SU-DHL-6 (cell line): ENCODE measurements at regions not wholly inside any gene's neighbourhood (a gene's known extent, or its start where the extent isn't known, plus 50 kb on each side); places are given as distances from the start of the nearest gene placed in this dataset.

Experiments used
- H2AFZ ChIP-seq: fragments of 200-600 bp; sonication (generic); 2 replicates; pipeline ENCODE4 v1.6.1; 2014; ENCODE audit warnings: low read depth, mild to moderate bottlenecking, moderate library complexity, mixed read lengths, antibody characterized with exemption, low read length; ENCODE audit not compliant: severe bottlenecking
- H3F3A ChIP-seq: fragments of 200-600 bp; shearing (Covaris generic); 2 replicates; pipeline ENCODE4 v1.6.0; 2016; ENCODE audit warnings: antibody characterized with exemption, mild to moderate bottlenecking; ENCODE audit not compliant: insufficient read depth
- H3K27ac ChIP-seq: fragments of 200-600 bp; sonication (generic); 2 replicates; pipeline ENCODE4 v1.5.1; 2016; ENCODE audit warnings: low read depth, mild to moderate bottlenecking, low read length, moderate library complexity, mixed read lengths
- H3K27me3 ChIP-seq: fragments of 200-600 bp; sonication (generic), shearing (Covaris generic); 2 replicates; pipeline ENCODE4 v1.6.0; 2014; ENCODE audit warnings: mild to moderate bottlenecking, low read length
- H3K36me3 ChIP-seq: fragments of 200-600 bp; sonication (generic); 2 replicates; pipeline ENCODE4 v1.6.1; 2014; ENCODE audit warnings: mild to moderate bottlenecking, low read length, mixed read lengths
- H3K4me2 ChIP-seq: fragments of 300-600, 200-600 bp; shearing (Covaris generic), sonication (generic); 2 replicates; pipeline ENCODE4 v1.6.0; 2014; ENCODE audit warnings: low read length, low read depth, mild to moderate bottlenecking; ENCODE audit not compliant: poor library complexity, severe bottlenecking
- H3K4me3 ChIP-seq: fragments of 200-600 bp; sonication (generic); 2 replicates; pipeline ENCODE4 v1.5.1; 2014; ENCODE audit warnings: antibody characterized with exemption, low read length, mild to moderate bottlenecking, mixed read lengths; ENCODE audit not compliant: insufficient read depth, poor library complexity, severe bottlenecking
- H3K79me2 ChIP-seq: fragments of 200-600 bp; sonication (generic); 2 replicates; pipeline ENCODE4 v1.6.1; 2014; ENCODE audit warnings: mild to moderate bottlenecking, low read length, moderate library complexity; ENCODE audit not compliant: insufficient read depth
- H3K9ac ChIP-seq: fragments of 200-600 bp; sonication (generic); 2 replicates; pipeline ENCODE4 v1.7.0; 2014; ENCODE audit warnings: mild to moderate bottlenecking, low read length
- H3K9me2 ChIP-seq: fragments of 200-600 bp; sonication (generic); replicated peaks from 2 replicates; pipeline ENCODE4 v1.6.1; 2014; ENCODE audit warnings: low read length; ENCODE audit not compliant: insufficient read depth
- H3K9me3 ChIP-seq: fragments of 200-600 bp; sonication (generic); 2 replicates; pipeline ENCODE4 v1.6.1; 2014; ENCODE audit warnings: low read length, mixed read lengths; ENCODE audit not compliant: insufficient read depth
- H4K20me1 ChIP-seq: fragments of 200-600 bp; sonication (generic); 2 replicates; pipeline ENCODE4 v1.6.1; 2014; ENCODE audit warnings: low read depth, mild to moderate bottlenecking, antibody characterized with exemption, low read length, moderate library complexity, mixed read lengths
- EZH2phosphoT487 ChIP-seq: fragments of 200-600 bp; sonication (generic), shearing (Covaris generic); conservative IDR thresholded peaks from 2 replicates; pipeline ENCODE4 v1.6.1; 2018; ENCODE audit warnings: mild to moderate bottlenecking, antibody characterized with exemption, low read length, moderate library complexity, mixed read lengths
- TF ChIP-seq, protein P1 (sequence below): fragments of 200-600 bp; sonication (generic); IDR thresholded peaks from one replicate; pipeline ENCODE4 v1.5.1; 2017; ENCODE audit warnings: antibody characterized with exemption, mild to moderate bottlenecking, low read length, moderate library complexity; ENCODE audit not compliant: insufficient read depth, poor library complexity, severe bottlenecking

- no peak for TF ChIP-seq EZH2phosphoT487
- TF ChIP-seq, protein P1, sequence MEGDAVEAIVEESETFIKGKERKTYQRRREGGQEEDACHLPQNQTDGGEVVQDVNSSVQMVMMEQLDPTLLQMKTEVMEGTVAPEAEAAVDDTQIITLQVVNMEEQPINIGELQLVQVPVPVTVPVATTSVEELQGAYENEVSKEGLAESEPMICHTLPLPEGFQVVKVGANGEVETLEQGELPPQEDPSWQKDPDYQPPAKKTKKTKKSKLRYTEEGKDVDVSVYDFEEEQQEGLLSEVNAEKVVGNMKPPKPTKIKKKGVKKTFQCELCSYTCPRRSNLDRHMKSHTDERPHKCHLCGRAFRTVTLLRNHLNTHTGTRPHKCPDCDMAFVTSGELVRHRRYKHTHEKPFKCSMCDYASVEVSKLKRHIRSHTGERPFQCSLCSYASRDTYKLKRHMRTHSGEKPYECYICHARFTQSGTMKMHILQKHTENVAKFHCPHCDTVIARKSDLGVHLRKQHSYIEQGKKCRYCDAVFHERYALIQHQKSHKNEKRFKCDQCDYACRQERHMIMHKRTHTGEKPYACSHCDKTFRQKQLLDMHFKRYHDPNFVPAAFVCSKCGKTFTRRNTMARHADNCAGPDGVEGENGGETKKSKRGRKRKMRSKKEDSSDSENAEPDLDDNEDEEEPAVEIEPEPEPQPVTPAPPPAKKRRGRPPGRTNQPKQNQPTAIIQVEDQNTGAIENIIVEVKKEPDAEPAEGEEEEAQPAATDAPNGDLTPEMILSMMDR, result no peak
- no peak overlapping the region for H3K4me3 ChIP-seq
- H3K79me2 ChIP-seq, result no peaks in the 10 kb centered on the region
Observed at GRCh38 chr16:73584157-73584556, 536.2 kb upstream of the ZFHX3 start.

DNA sequence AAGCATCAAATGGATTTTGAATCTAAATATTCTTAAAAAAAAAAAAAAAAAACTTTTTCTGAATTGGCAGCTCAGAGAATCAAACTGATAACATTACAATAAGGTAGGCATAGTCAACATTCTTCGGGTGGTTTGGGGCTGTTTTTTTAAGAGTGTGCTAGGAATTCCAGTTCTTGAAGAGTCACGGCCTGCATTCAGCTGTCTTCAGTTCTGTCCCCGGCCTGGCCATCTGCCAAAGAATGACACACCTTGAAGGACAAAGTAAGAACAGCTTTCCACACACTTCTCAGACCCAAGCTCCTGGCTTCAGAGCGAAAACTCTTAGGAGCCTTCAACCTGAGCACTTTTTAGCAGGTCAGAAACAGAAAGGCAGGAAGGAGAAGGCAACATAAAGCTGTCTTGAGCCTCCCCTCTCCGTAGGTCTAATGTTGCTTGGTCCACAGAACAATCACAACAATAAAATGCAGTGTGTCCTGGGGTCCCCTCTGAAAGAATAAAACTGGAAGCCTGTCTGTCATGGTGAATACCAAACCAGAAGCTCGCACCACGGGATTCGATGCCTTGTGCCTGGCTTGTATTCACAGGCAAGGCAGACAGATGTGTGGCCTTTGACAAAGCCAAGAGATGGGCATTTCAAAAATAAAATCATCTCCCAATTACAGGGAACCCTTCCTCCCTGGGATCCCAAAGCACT lies 524.4 kb upstream of the ZFHX3 start:
- H4K20me1 ChIP-seq, result no peaks in the 10 kb centered on the region
- no peak overlapping the region for H3K4me2 ChIP-seq
- no peak overlapping the region for H2AFZ ChIP-seq
- no peaks in the 10 kb centered on the region for H3K79me2 ChIP-seq
- no peaks in the 10 kb centered on the region for H3K27me3 ChIP-seq
- TF ChIP-seq, protein P1, result no peak
- no peak for TF ChIP-seq EZH2phosphoT487
- no peak overlapping the region for H3K27ac ChIP-seq
- H3K9me2 ChIP-seq, result no peaks in the 10 kb centered on the region
- no peaks in the 10 kb centered on the region for H3F3A ChIP-seq
- H3K4me3 ChIP-seq, result no peak overlapping the region
- no peaks in the 10 kb centered on the region for H3K9me3 ChIP-seq
- H3K9ac ChIP-seq, result no peak overlapping the region
- no peaks in the 10 kb centered on the region for H3K36me3 ChIP-seq

More at GRCh38 chr16:73584157-73584556, 536.2 kb upstream of the ZFHX3 start:
- no peak overlapping the region for H3K27ac ChIP-seq
- H3K9me3 ChIP-seq, result no peaks in the 10 kb centered on the region
- no peaks in the 10 kb centered on the region for H3K27me3 ChIP-seq
- H3K9me2 ChIP-seq, result no peaks in the 10 kb centered on the region
- H3K4me2 ChIP-seq, result no peak overlapping the region
- H2AFZ ChIP-seq, result no peak overlapping the region
- no peaks in the 10 kb centered on the region for H4K20me1 ChIP-seq
- no peaks in the 10 kb centered on the region for H3F3A ChIP-seq
- H3K36me3 ChIP-seq, result no peaks in the 10 kb centered on the region
- no peak overlapping the region for H3K9ac ChIP-seq

GRCh38 chr16:73569266-73569980 lies 521.5 kb upstream of the ZFHX3 start:
- H3K36me3 ChIP-seq, result no peaks in the 10 kb centered on the region
- no peaks in the 10 kb centered on the region for H3K79me2 ChIP-seq
- no peaks in the 10 kb centered on the region for H3K9me3 ChIP-seq
- no peak overlapping the region for H3K4me2 ChIP-seq
- no peaks in the 10 kb centered on the region for H4K20me1 ChIP-seq
- H3K27ac ChIP-seq, result no peak overlapping the region
- H3K4me3 ChIP-seq, result no peak overlapping the region
- no peaks in the 10 kb centered on the region for H3K27me3 ChIP-seq
- no peaks in the 10 kb centered on the region for H3F3A ChIP-seq
- H2AFZ ChIP-seq, result no peak overlapping the region
- no peaks in the 10 kb centered on the region for H3K9me2 ChIP-seq
- no peak overlapping the region for H3K9ac ChIP-seq
- TF ChIP-seq EZH2phosphoT487, result no peak

DNA sequence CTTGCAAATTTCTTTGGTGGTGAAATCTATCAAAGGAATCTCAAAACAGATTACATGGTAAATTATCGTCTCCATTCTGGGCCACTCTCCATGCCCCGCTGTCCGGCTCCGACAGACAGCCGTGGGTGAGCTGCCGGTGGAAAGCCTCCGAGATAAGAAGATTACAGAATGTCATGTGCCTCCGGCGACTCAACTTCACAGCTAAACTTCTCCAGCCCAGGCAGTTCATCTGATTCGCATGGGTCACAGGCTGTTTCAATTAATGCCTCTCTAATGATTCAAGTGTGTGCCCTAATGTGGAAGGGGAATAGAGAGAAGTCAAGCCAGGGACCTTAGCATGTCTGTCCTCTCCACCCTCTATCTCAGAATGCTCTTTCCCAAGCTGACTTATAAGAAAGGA lies 520.8 kb upstream of the ZFHX3 start:
- no peak overlapping the region for H3K4me2 ChIP-seq
- no peaks in the 10 kb centered on the region for H3K27me3 ChIP-seq
- no peak overlapping the region for H3K9ac ChIP-seq
- H3K9me3 ChIP-seq, result no peaks in the 10 kb centered on the region
- no peaks in the 10 kb centered on the region for H3K36me3 ChIP-seq
- no peaks in the 10 kb centered on the region for H4K20me1 ChIP-seq
- H3K79me2 ChIP-seq, result no peaks in the 10 kb centered on the region
- H3K27ac ChIP-seq, result no peak overlapping the region
- no peak overlapping the region for H3K4me3 ChIP-seq
- no peaks in the 10 kb centered on the region for H3F3A ChIP-seq
- H3K9me2 ChIP-seq, result no peaks in the 10 kb centered on the region
- no peak for TF ChIP-seq EZH2phosphoT487
- TF ChIP-seq, protein P1, result no peak
- no peak overlapping the region for H2AFZ ChIP-seq
